K562 (cell line): ENCODE measurements at regions not wholly inside any gene's neighbourhood (a gene's known extent, or its start where the extent isn't known, plus 50 kb on each side); places are given as distances from the start of the nearest gene placed in this dataset.

Source experiments
- CBX5 ChIP-seq: IDR thresholded peaks from 2 replicates; pipeline ENCODE4 v1.6.1; 2014; ENCODE audit warnings: low read depth, borderline replicate concordance
- CTCF ChIP-seq, 3 experiments: IDR thresholded peaks in 2 of 3; conservative IDR thresholded peaks in 1 of 3; 2 replicates each; pipeline ENCODE4 v1.5.1; 2011 to 2012; ENCODE audit warnings: low read length in 3 of 3, mild to moderate bottlenecking in 3 of 3, control low read depth in 2 of 3, improper control_type of control experiment in 1 of 3, inconsistent platforms in 1 of 3, low read depth in 1 of 3, mixed read lengths in 1 of 3, moderate library complexity in 1 of 3; ENCODE audit not compliant: insufficient read depth in 2 of 3
- FIP1L1 ChIP-seq: fragments of 200-400 bp; formaldehyde crosslinking; IDR thresholded peaks from 2 replicates; pipeline ENCODE4 v1.6.1; 2018; ENCODE audit warnings: mild to moderate bottlenecking, low read depth, low read length; ENCODE audit not compliant: poor library complexity, severe bottlenecking
- KHSRP ChIP-seq: fragments of 450-650 bp; IDR thresholded peaks from 2 replicates; pipeline ENCODE4 v1.6.1; 2017
- NFIC ChIP-seq: fragments of 450-650 bp; IDR thresholded peaks from 2 replicates; pipeline ENCODE4 v1.6.1; 2017; ENCODE audit warnings: mild to moderate bottlenecking, inconsistent platforms
- TF ChIP-seq, protein P1 (sequence below): fragments of 250-450 bp; sonication (Bioruptor Pico); IDR thresholded peaks from 2 replicates; pipeline ENCODE4 v1.4.0; 2020; ENCODE audit warnings: mild to moderate bottlenecking, moderate library complexity

DNA sequence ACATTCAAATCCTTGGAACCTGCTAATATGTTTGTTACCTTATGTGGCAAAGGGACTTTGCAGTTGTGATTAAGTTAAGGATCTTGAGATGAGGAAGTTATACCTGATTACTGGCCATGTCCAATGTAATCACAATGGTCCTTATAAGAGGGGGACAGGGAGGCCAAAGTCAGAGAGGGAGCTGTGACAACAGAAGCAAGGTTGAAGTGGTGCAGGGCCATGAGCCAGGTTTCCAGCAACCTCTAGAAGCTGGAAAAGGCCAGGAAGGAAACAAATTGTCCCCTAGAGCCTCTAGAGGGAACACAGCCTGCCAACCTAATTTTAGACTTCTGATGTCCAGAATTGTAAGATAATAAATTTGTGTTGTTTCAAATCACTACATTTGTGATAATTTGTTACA lies 334.7 kb upstream of the DACH1 start:
- TF ChIP-seq FIP1L1: no peak
- no peak for TF ChIP-seq KHSRP
- no peak for TF ChIP-seq NFIC
- TF ChIP-seq CBX5: no peak
- no peak for TF ChIP-seq CTCF (IDR thresholded peaks at IDR 0.05 in 2 of 3, conservative IDR thresholded peaks at IDR 0.05 in 1 of 3; ENCODE audit: insufficient read depth in 2 of 3, low read depth in 1 of 3, low read length in 3 of 3)
- TF ChIP-seq, protein P1, sequence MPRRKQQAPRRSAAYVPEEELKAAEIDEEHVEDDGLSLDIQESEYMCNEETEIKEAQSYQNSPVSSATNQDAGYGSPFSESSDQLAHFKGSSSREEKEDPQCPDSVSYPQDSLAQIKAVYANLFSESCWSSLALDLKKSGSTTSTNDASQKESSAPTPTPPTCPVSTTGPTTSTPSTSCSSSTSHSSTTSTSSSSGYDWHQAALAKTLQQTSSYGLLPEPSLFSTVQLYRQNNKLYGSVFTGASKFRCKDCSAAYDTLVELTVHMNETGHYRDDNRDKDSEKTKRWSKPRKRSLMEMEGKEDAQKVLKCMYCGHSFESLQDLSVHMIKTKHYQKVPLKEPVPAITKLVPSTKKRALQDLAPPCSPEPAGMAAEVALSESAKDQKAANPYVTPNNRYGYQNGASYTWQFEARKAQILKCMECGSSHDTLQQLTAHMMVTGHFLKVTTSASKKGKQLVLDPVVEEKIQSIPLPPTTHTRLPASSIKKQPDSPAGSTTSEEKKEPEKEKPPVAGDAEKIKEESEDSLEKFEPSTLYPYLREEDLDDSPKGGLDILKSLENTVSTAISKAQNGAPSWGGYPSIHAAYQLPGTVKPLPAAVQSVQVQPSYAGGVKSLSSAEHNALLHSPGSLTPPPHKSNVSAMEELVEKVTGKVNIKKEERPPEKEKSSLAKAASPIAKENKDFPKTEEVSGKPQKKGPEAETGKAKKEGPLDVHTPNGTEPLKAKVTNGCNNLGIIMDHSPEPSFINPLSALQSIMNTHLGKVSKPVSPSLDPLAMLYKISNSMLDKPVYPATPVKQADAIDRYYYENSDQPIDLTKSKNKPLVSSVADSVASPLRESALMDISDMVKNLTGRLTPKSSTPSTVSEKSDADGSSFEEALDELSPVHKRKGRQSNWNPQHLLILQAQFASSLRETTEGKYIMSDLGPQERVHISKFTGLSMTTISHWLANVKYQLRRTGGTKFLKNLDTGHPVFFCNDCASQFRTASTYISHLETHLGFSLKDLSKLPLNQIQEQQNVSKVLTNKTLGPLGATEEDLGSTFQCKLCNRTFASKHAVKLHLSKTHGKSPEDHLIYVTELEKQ: no peak
